ENCODE measurements at regions not wholly inside any gene's neighbourhood (a gene's known extent, or its start where the extent isn't known, plus 50 kb on each side); places are given as distances from the start of the nearest gene placed in this dataset.

DNA sequence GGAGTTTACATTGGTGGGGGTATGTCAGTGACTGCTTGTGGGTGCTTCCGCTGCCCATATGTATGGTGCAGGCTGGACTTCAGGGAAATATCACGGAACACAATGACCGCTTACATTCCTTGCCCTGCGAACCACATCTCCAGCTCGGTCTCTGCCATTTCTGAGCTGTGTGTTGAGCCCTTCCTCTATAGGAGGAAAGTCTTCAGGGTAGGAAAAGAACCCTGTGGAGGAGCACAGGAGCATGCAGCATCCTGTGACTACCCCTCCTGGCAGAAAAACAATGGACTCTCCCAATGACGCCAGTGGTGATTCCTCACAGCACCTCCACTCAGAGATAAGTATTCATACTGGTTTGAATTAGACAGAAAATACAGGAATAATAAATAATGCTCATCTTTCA is 276.8 kb upstream of the MAP3K1 start:
- no peaks in the 10 kb centered on the region for H3K27me3 ChIP-seq (ENCODE audit: insufficient read depth, low read depth)
- H2AFZ ChIP-seq: no peak overlapping the region
- no peak overlapping the region for H3K4me3 ChIP-seq
- H3K27ac ChIP-seq: no peak overlapping the region
- no peak overlapping the region for H3K4me2 ChIP-seq
- peaks cover 22% of the 10 kb centered on the region for H3F3A ChIP-seq (ENCODE audit: insufficient read depth, low read depth)
- intact Hi-C loops (cut with micrococcal nuclease; ENCODE audit: unreplicated experiment): no loop called here
- no TSS peak for BruUV-seq (replicated peaks)
- H3K36me3 ChIP-seq (ENCODE audit: low read depth): no peaks in the 10 kb centered on the region
- DNase-seq: no peak
- no peaks in the 10 kb centered on the region for H3K9me2 ChIP-seq (ENCODE audit: insufficient read depth)
- H4K20me1 ChIP-seq (ENCODE audit: insufficient read depth): no peaks in the 10 kb centered on the region
- H3K9me3 ChIP-seq (ENCODE audit: insufficient read depth, low read depth): no peaks in the 10 kb centered on the region
- POLR2A ChIA-PET (ENCODE audit: unreplicated experiment): no interaction called here
- CTCF ChIA-PET: no interaction called here
- H3K4me1 ChIP-seq (replicated peaks; ENCODE audit: insufficient read depth): peaks cover 42% of the 10 kb centered on the region
- no peak for TF ChIP-seq EZH2 (IDR thresholded peaks at IDR 0.05; ENCODE audit: low read depth)
- TF ChIP-seq, protein P1, sequence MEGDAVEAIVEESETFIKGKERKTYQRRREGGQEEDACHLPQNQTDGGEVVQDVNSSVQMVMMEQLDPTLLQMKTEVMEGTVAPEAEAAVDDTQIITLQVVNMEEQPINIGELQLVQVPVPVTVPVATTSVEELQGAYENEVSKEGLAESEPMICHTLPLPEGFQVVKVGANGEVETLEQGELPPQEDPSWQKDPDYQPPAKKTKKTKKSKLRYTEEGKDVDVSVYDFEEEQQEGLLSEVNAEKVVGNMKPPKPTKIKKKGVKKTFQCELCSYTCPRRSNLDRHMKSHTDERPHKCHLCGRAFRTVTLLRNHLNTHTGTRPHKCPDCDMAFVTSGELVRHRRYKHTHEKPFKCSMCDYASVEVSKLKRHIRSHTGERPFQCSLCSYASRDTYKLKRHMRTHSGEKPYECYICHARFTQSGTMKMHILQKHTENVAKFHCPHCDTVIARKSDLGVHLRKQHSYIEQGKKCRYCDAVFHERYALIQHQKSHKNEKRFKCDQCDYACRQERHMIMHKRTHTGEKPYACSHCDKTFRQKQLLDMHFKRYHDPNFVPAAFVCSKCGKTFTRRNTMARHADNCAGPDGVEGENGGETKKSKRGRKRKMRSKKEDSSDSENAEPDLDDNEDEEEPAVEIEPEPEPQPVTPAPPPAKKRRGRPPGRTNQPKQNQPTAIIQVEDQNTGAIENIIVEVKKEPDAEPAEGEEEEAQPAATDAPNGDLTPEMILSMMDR (conservative IDR thresholded peaks at IDR 0.05): no peak
- H3K79me2 ChIP-seq (ENCODE audit: low read depth): no peaks in the 10 kb centered on the region

DNA sequence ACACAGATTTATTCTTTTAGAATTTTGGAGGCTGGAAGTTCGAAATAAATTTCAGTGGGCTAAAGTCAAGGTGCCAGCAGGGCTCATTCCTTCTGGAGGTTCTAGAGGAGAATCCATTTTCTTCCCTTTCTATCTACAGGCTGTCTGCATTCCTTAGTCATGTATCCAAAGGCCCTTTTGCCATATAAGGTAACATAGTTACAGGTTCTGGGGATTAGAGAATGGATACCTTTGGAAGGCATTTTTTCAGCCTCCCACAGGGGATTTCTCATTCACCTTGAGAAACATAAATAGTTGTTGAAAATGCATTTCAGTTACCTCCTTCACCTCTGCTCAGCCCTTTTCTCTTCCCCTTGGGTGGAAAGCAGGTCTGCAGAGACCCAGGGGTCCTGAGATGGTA is 280.0 kb upstream of the MAP3K1 start:
- Histone ChIP-seq H2AFZ (no peak overlapping the region), H3F3A (ENCODE audit: insufficient read depth, low read depth) (peaks cover 10% of the 10 kb centered on the region; the same call in 1 of the 2 replicates), H3K9me3 (ENCODE audit: insufficient read depth, low read depth) (no peaks in the 10 kb centered on the region), H3K4me2 (peak overlapping the region; percentile 25; the same call in 1 of the 2 replicates), H3K36me3 (ENCODE audit: low read depth) (no peaks in the 10 kb centered on the region), H3K27ac (peak overlapping the region; percentile 66), H4K20me1 (ENCODE audit: insufficient read depth) (no peaks in the 10 kb centered on the region), H3K79me2 (ENCODE audit: low read depth) (no peaks in the 10 kb centered on the region), H3K4me1 (replicated peaks; ENCODE audit: insufficient read depth) (peaks cover 29% of the 10 kb centered on the region), H3K27me3 (ENCODE audit: insufficient read depth, low read depth) (no peaks in the 10 kb centered on the region), H3K4me3 (no peak overlapping the region), H3K9me2 (ENCODE audit: insufficient read depth) (no peaks in the 10 kb centered on the region)
- peak in 1 of 2 experiments; percentile 60 for DNase-seq
- POLR2A ChIA-PET (ENCODE audit: unreplicated experiment): interaction anchor here (0.6 kb wide), 1 partner anchor 703 kb away, joined by 3 read pairs; no protein-coding TSS in a partner anchor
- TF ChIP-seq, protein P1 (conservative IDR thresholded peaks at IDR 0.05): no peak
- TF ChIP-seq EZH2 (IDR thresholded peaks at IDR 0.05; ENCODE audit: low read depth): no peak
- intact Hi-C loops (cut with micrococcal nuclease; ENCODE audit: unreplicated experiment): loop anchor here (2.0 kb wide), 1 partner anchor 185 kb away; no protein-coding TSS in a partner anchor
- CTCF ChIA-PET: no interaction called here
- BruUV-seq (replicated peaks): no TSS peak

DNA sequence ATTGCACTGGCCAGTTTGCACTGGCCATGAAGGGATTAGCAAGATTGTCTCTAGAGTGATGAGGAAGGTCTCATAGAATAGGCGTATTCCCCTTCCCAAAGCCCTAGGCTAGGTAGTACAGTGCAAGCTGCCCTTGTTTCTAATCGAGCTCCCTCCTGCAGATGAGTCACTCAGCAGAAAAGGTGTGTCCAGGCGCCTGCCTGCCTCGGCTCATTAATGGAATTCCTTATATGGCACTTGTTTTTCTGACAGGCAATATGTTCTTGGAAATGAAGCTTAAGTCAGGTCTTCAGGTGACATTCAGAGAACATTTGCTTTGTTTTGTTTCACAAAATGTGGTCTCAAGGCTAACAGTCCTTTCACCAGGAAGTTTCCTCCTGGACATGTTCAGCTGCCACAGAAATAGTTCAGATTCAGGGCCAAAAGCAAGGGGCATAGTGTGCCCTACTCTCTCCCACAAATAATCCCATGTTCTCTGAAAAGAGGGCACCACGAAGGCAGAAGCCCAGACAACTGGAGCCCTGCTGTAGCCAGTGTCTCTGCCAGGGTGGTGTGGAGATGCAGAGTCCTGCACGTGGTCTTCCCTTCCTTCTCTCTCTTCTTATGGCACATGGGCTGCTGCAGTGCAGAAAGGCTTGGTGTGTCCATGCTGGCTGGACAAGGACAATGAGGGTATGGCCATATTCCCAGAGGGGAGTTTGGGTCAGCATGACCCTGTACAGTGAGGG is 281.1 kb upstream of the MAP3K1 start:
- no peak for TF ChIP-seq EZH2 (IDR thresholded peaks at IDR 0.05; ENCODE audit: low read depth)
- TF ChIP-seq, protein P1 (conservative IDR thresholded peaks at IDR 0.05): no peak
- TSS peak; percentile 93 for BruUV-seq (replicated peaks)
- no peaks in the 10 kb centered on the region for H3K27me3 ChIP-seq (ENCODE audit: insufficient read depth, low read depth)
- H3K79me2 ChIP-seq (ENCODE audit: low read depth): no peaks in the 10 kb centered on the region
- H3K9me2 ChIP-seq (ENCODE audit: insufficient read depth): no peaks in the 10 kb centered on the region
- peak overlapping the region; percentile 66 for H3K27ac ChIP-seq
- no peak overlapping the region for H2AFZ ChIP-seq
- peaks cover 29% of the 10 kb centered on the region for H3K4me1 ChIP-seq (replicated peaks; ENCODE audit: insufficient read depth)
- peaks cover 10% of the 10 kb centered on the region; the same call in 1 of the 2 replicates for H3F3A ChIP-seq (ENCODE audit: insufficient read depth, low read depth)
- no peak overlapping the region for H3K4me3 ChIP-seq
- H4K20me1 ChIP-seq (ENCODE audit: insufficient read depth): no peaks in the 10 kb centered on the region
- no peaks in the 10 kb centered on the region for H3K36me3 ChIP-seq (ENCODE audit: low read depth)
- POLR2A ChIA-PET (ENCODE audit: unreplicated experiment): interaction anchor here (0.6 to 0.7 kb wide), 8 partner anchors 9 to 648 kb away, joined by 3 to 10 read pairs (median 4); no protein-coding TSS in a partner anchor
- peak; percentile 72 to 89 for DNase-seq
- no peaks in the 10 kb centered on the region for H3K9me3 ChIP-seq (ENCODE audit: insufficient read depth, low read depth)
- CTCF ChIA-PET: interaction anchor here (0.6 kb wide), 1 partner anchor 44 kb away, joined by 3 read pairs; no protein-coding TSS in a partner anchor
- H3K4me2 ChIP-seq: peak overlapping the region; percentile 39
- intact Hi-C loops (cut with micrococcal nuclease; ENCODE audit: unreplicated experiment): loop anchor here (1.0 to 2.0 kb wide), 2 partner anchors 44 to 183 kb away; no protein-coding TSS in a partner anchor

Measured in PC-9 (cell line).